KMS-11 (cell line): ENCODE measurements at regions not wholly inside any gene's neighbourhood (a gene's known extent, or its start where the extent isn't known, plus 50 kb on each side); places are given as distances from the start of the nearest gene placed in this dataset.

Experiments used
- H2AFZ ChIP-seq: fragments of 200-600 bp; sonication (generic); 2 replicates; pipeline ENCODE4 v1.6.1; 2016; ENCODE audit warnings: antibody characterized with exemption, mixed run types, low read depth
- H3K27ac ChIP-seq: fragments of 200-600 bp; sonication (generic); 2 replicates; pipeline ENCODE4 v1.6.1; 2016; ENCODE audit warnings: mild to moderate bottlenecking, mixed run types
- H3K27me3 ChIP-seq: fragments of 200-600 bp; sonication (generic); 2 replicates; pipeline ENCODE4 v1.6.1; 2017; ENCODE audit warnings: mild to moderate bottlenecking, low read depth, mixed run types, moderate library complexity; ENCODE audit not compliant: insufficient read depth
- H3K36me3 ChIP-seq: fragments of 200-600 bp; sonication (generic); 2 replicates; pipeline ENCODE4 v1.6.1; 2017; ENCODE audit warnings: mild to moderate bottlenecking, mixed run types; ENCODE audit not compliant: insufficient read depth
- H3K4me1 ChIP-seq: fragments of 200-600 bp; sonication (generic); 2 replicates; pipeline ENCODE4 v1.6.1; 2016; ENCODE audit warnings: mild to moderate bottlenecking, low read depth, mixed run types; ENCODE audit not compliant: poor library complexity, severe bottlenecking
- H3K4me2 ChIP-seq: fragments of 200-600 bp; sonication (generic); 2 replicates; pipeline ENCODE4 v1.7.0; 2016; ENCODE audit warnings: mild to moderate bottlenecking, mixed run types
- H3K4me3 ChIP-seq: fragments of 200-600 bp; sonication (generic); IDR thresholded peaks from 2 replicates; pipeline ENCODE4 v1.6.1; 2017; ENCODE audit warnings: low read depth, low read length, mixed read lengths; ENCODE audit not compliant: insufficient read depth
- H3K79me2 ChIP-seq: fragments of 200-600 bp; sonication (generic); 2 replicates; pipeline ENCODE4 v1.6.1; 2016; ENCODE audit warnings: low read depth, mixed run types; ENCODE audit not compliant: insufficient read depth
- H3K9ac ChIP-seq: fragments of 200-600 bp; sonication (generic); 2 replicates; pipeline ENCODE4 v1.6.1; 2016; ENCODE audit warnings: mild to moderate bottlenecking, mixed run types
- H4K20me1 ChIP-seq: fragments of 200-600 bp; sonication (generic); 2 replicates; pipeline ENCODE4 v1.6.1; 2016; ENCODE audit warnings: mild to moderate bottlenecking, mixed run types; ENCODE audit not compliant: insufficient read depth
- CTCF ChIP-seq: fragments of 200-600 bp; sonication (generic); conservative IDR thresholded peaks from 2 replicates; pipeline ENCODE4 v1.6.1; 2017; ENCODE audit warnings: low read depth, mild to moderate bottlenecking, antibody characterized with exemption, low read length, moderate library complexity, mixed read lengths

- no peaks in the 10 kb centered on the region for H3K27me3 ChIP-seq
- no peaks in the 10 kb centered on the region for H4K20me1 ChIP-seq
- H3K4me1 ChIP-seq = no peaks in the 10 kb centered on the region
- TF ChIP-seq CTCF = no peak
- H2AFZ ChIP-seq = no peak overlapping the region
- H3K27ac ChIP-seq = no peak overlapping the region
- H3K4me2 ChIP-seq = no peak overlapping the region
- no peak overlapping the region for H3K4me3 ChIP-seq
- H3K36me3 ChIP-seq = no peaks in the 10 kb centered on the region
- no peak overlapping the region for H3K9ac ChIP-seq
- H3K79me2 ChIP-seq = no peaks in the 10 kb centered on the region
These were observed 319.6 kb downstream of the DRD1 start for GRCh38 chr5:175124251-175124813.

- H3K4me2 ChIP-seq = no peak overlapping the region
- H3K36me3 ChIP-seq = no peaks in the 10 kb centered on the region
These were observed 320.4 kb downstream of the DRD1 start for GRCh38 chr5:175123542-175123941.

GRCh38 chr5:175121457-175121856 is 322.5 kb downstream of the DRD1 start:
- no peak for TF ChIP-seq CTCF
- Histone ChIP-seq H3K79me2 (no peaks in the 10 kb centered on the region), H2AFZ (no peak overlapping the region), H3K4me1 (no peaks in the 10 kb centered on the region), H3K9ac (no peak overlapping the region), H3K36me3 (no peaks in the 10 kb centered on the region), H4K20me1 (no peaks in the 10 kb centered on the region), H3K4me3 (no peak overlapping the region), H3K27ac (no peak overlapping the region), H3K4me2 (no peak overlapping the region), H3K27me3 (no peaks in the 10 kb centered on the region)

More at GRCh38 chr5:175123542-175123941, 320.4 kb downstream of the DRD1 start:
- Histone ChIP-seq H3K79me2 (no peaks in the 10 kb centered on the region), H4K20me1 (no peaks in the 10 kb centered on the region), H3K27ac (no peak overlapping the region), H3K9ac (no peak overlapping the region), H2AFZ (no peak overlapping the region), H3K4me1 (no peaks in the 10 kb centered on the region), H3K27me3 (no peaks in the 10 kb centered on the region), H3K4me3 (no peak overlapping the region)
- TF ChIP-seq CTCF = no peak

GRCh38 chr5:175120412-175120811 is 323.6 kb downstream of the DRD1 start:
- no peak overlapping the region for H3K4me3 ChIP-seq
- TF ChIP-seq CTCF = no peak
- no peaks in the 10 kb centered on the region for H3K4me1 ChIP-seq
- H3K36me3 ChIP-seq = no peaks in the 10 kb centered on the region
- H3K79me2 ChIP-seq = no peaks in the 10 kb centered on the region
- H3K4me2 ChIP-seq = no peak overlapping the region
- H3K27ac ChIP-seq = no peak overlapping the region
- no peaks in the 10 kb centered on the region for H4K20me1 ChIP-seq
- H2AFZ ChIP-seq = no peak overlapping the region
- H3K27me3 ChIP-seq = no peaks in the 10 kb centered on the region
- no peak overlapping the region for H3K9ac ChIP-seq
